ENCODE measurements at regions not wholly inside any gene's neighbourhood (a gene's known extent, or its start where the extent isn't known, plus 50 kb on each side); places are given as distances from the start of the nearest gene placed in this dataset.
"Not testable (repeated sequence)": the region's sequence is repeated elsewhere in the genome, so short reads cannot be mapped to it uniquely, and the experiment has no call there.

DNA sequence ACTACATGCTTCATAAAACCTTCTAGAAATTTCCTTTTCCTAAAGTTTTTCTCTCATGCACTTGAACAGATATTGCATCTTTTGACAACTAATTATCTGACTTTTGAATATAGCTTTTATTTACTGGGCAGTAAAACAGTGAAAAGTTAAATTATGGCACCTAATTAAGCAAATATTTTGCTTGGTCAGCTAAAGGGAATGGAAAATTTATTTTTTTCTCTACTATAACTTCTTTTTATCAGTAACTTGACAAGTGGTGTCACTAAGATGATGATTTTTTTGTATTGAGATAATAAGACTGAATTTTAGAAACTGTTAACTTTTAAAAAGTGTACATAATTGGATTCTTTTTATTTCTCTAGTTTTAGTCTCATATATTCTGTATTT, 351.6 kb downstream of the PIK3C3 start:
- no peaks in the 10 kb centered on the region for H3K4me1 Mint-ChIP-seq
- H3K27ac Mint-ChIP-seq: no peak overlapping the region
- ATAC-seq: no peak
- H3K4me3 Mint-ChIP-seq: no peak overlapping the region
- H3K9me3 Mint-ChIP-seq: no peaks in the 10 kb centered on the region
- no peaks in the 10 kb centered on the region for H3K36me3 Mint-ChIP-seq
- no peak for DNase-seq (ENCODE audit: low spot score in 2 of 2)

DNA sequence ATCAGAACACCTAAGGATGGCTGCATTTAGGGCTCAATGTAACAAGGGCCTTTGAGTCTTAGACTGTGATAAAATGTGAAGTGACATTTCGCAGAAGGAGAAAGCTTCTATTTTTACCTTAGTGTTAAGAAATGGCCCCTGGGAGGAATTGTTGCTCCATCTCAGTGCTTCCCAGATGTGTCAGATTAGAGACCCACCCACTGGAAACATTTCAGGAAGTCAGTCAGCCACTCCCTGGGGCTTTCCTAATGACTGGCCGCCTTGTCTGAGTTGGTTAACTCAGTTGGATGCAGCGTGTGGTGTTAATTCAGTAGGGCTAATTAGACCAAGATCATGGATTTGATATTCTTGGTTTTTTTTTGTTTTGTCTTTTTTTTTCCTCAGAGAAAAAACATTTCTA, 355.9 kb downstream of the PIK3C3 start:
- no peak for DNase-seq (ENCODE audit: low spot score in 2 of 2)
- H3K27ac Mint-ChIP-seq: no peak overlapping the region
- H3K9me3 Mint-ChIP-seq: peaks cover 3% of the 10 kb centered on the region
- H3K36me3 Mint-ChIP-seq: no peaks in the 10 kb centered on the region
- H3K4me1 Mint-ChIP-seq: no peaks in the 10 kb centered on the region
- no peak for ATAC-seq
- H3K4me3 Mint-ChIP-seq: no peak overlapping the region

DNA sequence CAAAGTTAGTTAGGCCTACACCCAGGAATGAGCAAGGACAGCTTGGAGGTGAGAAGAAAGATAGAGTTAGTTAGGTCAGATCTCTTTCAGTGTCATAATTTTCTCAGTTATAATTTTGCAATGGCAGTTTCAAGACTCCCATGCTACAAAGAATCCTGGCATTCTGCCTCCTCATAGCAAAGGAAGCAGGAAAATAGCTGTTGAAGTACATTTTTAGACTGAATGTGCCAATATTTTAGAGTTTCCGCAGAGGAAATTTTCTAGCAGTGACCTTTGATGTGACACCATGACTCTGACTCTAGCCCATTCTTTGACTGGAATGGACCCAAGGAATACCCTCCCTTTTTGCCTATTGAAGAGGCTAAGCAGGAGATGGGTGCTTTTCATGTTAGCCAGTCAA, 371.7 kb downstream of the PIK3C3 start:
- Mint-ChIP-seq H3K36me3 (no peaks in the 10 kb centered on the region), H3K4me3 (no peak overlapping the region), H3K27ac (no peak overlapping the region)

DNA sequence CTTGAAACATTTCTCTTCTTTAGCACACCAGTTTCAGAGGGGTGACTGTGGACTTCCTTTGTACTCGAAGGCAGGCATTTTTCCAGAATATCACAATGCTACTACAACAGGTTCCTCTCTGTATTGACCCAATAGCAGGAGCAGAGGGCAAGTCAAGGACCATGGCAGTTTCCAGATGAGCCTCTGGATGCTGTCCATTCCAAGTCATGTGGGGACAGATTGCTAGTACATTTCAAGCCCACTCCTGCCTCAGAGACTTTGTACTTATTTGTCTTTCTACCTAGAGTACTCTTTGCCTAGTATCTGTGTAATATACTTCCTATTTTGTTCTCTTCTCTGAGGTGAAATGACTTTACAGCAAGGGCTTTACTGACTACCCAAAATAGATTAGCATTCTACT, 373.9 kb downstream of the PIK3C3 start:
- Mint-ChIP-seq H3K36me3 (no peaks in the 10 kb centered on the region), H3K4me3 (no peak overlapping the region), H3K4me1 (no peaks in the 10 kb centered on the region), H3K9me3 (peaks cover 8% of the 10 kb centered on the region), H3K27ac (no peak overlapping the region)
- no peak for ATAC-seq
- no peak for DNase-seq (ENCODE audit: low spot score in 2 of 2)

More for the DNA sequence above, 371.7 kb downstream of the PIK3C3 start:
- DNase-seq (ENCODE audit: low spot score in 2 of 2): no peak
- ATAC-seq: no peak
- Mint-ChIP-seq H3K9me3 (peaks cover 4% of the 10 kb centered on the region), H3K4me1 (no peaks in the 10 kb centered on the region)

DNA sequence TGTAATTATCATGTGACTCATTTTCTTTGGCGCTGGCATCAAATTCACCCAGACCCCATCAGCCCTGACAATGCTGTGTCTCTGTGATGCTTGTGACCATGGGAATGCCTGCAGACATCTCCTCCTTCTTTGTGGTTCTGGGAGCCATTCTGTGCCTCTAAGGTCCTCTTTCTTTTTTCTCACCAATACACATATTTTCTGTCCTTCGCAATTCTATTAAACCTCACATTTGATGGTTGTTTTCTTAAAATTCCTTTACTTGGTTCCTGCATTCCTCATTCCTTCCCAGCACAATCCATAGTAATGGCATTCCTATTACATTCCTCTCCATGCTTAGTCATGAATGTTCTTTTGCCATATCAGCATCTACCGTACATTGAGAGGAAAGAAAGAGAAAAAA, 375.3 kb downstream of the PIK3C3 start:
- no peaks in the 10 kb centered on the region for H3K36me3 Mint-ChIP-seq
- ATAC-seq: no peak
- no peak overlapping the region for H3K4me3 Mint-ChIP-seq
- no peak overlapping the region for H3K27ac Mint-ChIP-seq
- H3K4me1 Mint-ChIP-seq: no peaks in the 10 kb centered on the region
- H3K9me3 Mint-ChIP-seq: peaks cover 8% of the 10 kb centered on the region
- no peak for DNase-seq (ENCODE audit: low spot score in 2 of 2)

DNA sequence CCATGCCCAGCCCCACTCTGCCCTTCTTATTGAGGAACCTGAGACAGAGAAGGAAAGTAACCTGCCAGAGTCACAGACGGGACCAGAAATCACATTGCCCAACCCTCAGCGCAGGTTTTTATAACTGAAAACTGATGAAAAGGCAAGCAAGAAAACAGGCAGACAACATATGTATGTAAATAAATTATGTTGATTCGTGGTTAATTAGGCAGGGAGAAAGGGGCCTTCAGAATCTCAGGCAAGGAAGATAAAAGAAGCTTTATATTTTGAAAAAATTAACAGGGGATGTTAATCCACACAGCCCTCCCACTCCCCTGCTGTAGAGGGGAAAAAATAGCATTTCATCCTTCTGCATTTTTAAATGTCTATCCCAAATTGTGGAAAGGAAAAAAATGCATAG, 378.5 kb downstream of the PIK3C3 start:
- Mint-ChIP-seq H3K4me1 (no peaks in the 10 kb centered on the region), H3K4me3 (no peak overlapping the region), H3K36me3 (no peaks in the 10 kb centered on the region), H3K9me3 (peaks cover 13% of the 10 kb centered on the region), H3K27ac (no peak overlapping the region)
- ATAC-seq (no peak), DNase-seq (ENCODE audit: low spot score in 2 of 2) (no peak)

DNA sequence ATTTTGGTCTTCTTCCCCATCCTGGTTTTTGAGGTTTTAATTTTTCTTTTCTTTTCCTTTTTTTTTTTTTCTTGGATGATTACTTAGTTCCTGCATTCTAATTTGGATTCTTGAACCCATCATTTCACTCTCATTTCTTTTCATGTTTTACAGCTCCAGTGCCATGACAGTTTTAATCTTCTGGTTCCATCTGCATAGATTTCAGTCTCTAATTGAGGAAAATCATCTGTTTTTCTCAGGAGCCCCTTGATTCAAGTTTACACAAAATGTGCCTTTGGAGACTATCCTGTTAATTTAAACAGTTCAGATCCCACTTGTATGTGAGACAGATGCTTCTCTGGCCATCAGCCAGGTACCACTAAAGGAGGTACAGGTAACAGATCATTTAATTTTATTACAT, 379.9 kb downstream of the PIK3C3 start:
- no peaks in the 10 kb centered on the region for H3K4me1 Mint-ChIP-seq
- no peaks in the 10 kb centered on the region for H3K36me3 Mint-ChIP-seq
- H3K9me3 Mint-ChIP-seq: peaks cover 13% of the 10 kb centered on the region
- H3K27ac Mint-ChIP-seq: no peak overlapping the region
- ATAC-seq (no peak), DNase-seq (ENCODE audit: low spot score in 2 of 2) (no peak)
- H3K4me3 Mint-ChIP-seq: no peak overlapping the region

DNA sequence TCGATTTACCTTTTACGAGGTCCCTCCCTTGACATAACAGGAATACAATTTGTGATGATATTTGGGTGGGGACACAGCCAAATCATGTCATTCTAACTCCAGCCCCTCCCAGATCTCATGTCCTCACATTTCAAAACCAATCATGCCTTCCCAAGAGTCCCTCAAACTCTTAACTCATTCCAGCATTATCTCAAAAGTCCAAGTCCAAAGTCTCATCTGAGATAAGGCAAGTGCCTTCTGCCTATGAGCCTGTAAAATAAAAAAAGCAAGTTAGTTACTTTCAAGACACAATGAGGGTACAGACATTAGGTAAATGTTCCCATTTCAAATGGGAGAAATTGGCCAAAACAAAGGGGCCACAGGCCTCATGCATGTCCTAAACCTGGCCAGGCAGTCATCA, 381.1 kb downstream of the PIK3C3 start:
- H3K4me1 Mint-ChIP-seq: no peaks in the 10 kb centered on the region
- H3K4me3 Mint-ChIP-seq: no peak overlapping the region
- H3K36me3 Mint-ChIP-seq: no peaks in the 10 kb centered on the region
- peaks cover 13% of the 10 kb centered on the region for H3K9me3 Mint-ChIP-seq
- no peak overlapping the region for H3K27ac Mint-ChIP-seq
- no peak for ATAC-seq
- DNase-seq (ENCODE audit: low spot score in 2 of 2): no peak

DNA sequence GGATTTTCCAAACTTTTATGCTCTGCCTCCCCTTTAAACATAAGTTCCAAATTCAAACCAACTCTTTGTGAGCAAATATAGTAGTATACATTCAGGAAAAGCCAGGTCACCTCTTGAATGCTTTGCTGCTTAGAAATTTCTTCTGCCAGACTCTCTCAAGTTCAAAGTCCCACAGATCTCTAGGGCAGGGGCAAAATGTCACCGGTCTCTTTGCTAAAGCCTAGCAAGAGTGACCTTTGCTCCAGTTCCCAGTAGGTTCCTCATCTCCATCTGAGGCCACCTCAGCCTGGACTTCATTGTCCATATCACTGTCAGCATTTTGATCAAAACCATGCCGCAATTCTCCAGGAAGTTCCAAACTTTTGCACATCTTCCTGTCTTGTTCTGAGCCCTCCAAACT, 382.3 kb downstream of the PIK3C3 start:
- H3K27ac Mint-ChIP-seq; DNase-seq (ENCODE audit: low spot score in 2 of 2); H3K36me3 Mint-ChIP-seq; ATAC-seq; H3K4me1 Mint-ChIP-seq; H3K4me3 Mint-ChIP-seq: not testable (repeated sequence)
- H3K9me3 Mint-ChIP-seq: peaks cover 13% of the 10 kb centered on the region

DNA sequence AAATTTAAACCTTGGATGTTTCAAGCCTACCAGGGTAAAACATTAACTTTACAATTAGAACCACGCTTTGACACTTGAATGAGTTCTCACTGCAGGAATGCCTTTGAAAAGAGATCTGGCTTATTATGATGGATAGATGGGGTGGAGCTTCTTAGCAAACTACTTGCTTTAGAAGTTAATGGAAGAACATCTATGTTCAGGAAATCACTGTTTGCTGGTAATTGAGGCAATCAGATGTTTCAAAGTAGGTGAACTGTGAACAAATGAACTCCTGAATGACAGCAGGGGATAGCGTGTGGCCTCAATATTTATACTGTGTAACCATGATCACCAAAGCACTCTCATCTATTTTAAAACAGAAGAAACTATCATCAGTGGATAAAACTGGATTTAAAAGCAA, 383.6 kb downstream of the PIK3C3 start:
- DNase-seq (ENCODE audit: low spot score in 2 of 2) (no peak), ATAC-seq (no peak)
- Mint-ChIP-seq H3K4me1 (no peaks in the 10 kb centered on the region), H3K27ac (no peak overlapping the region), H3K36me3 (no peaks in the 10 kb centered on the region), H3K9me3 (peaks cover 9% of the 10 kb centered on the region), H3K4me3 (no peak overlapping the region)

DNA sequence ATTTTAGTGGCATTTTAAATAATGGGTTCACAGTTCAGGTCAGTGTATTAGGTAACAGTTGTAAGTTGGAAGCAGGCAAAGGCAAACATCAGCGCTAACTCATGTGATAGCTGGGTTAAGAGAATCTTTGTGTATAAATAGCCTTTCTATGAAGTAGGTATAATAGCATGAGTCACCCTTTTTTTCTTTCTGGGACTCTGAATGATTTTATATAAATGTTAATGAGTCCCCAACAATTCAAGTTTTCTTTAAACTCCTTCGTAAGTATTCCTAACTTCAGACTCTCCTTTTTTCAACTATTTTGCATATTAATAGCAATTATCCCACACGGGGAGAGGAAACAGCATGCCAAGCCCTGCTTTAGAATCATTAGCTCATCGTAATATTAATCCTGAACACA, 384.3 kb downstream of the PIK3C3 start:
- ATAC-seq: no peak
- no peaks in the 10 kb centered on the region for H3K4me1 Mint-ChIP-seq

DNA sequence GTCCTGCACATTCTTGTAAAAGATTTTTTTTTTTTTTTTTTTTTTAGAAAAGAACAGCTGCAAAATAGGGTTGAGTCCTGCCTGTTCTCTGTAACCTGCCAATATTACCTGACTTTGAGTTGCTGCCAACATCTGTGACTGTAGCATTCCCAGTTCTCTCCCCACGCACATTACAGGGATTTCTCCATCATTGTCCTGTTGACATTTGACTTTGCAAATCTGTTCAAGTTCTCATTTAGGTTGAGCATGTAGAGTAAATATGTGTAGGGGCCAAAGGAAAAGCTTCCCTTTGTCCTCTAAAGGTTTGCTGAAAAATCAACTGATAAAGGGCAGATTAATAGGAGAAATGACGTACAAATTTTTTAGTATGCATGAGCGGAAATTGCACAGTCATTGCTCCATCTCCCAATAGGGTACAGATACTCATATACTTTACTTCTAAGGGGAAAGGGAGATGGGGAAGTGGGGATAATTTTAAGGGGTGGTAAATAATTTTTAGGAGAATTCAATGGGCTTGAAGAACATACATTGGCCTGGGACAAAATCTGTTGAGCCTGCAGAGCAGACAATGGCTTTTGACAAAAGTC, 385.5 kb downstream of the PIK3C3 start:
- H3K4me3 Mint-ChIP-seq: no peak overlapping the region
- H3K36me3 Mint-ChIP-seq: no peaks in the 10 kb centered on the region
- H3K27ac Mint-ChIP-seq: no peak overlapping the region
- no peaks in the 10 kb centered on the region for H3K4me1 Mint-ChIP-seq
- no peak for DNase-seq (ENCODE audit: low spot score in 2 of 2)
- H3K9me3 Mint-ChIP-seq: peaks cover 6% of the 10 kb centered on the region
- no peak for ATAC-seq

More for the DNA sequence above, 384.3 kb downstream of the PIK3C3 start:
- no peak for DNase-seq (ENCODE audit: low spot score in 2 of 2)
- H3K4me3 Mint-ChIP-seq: no peak overlapping the region
- H3K36me3 Mint-ChIP-seq: no peaks in the 10 kb centered on the region
- H3K27ac Mint-ChIP-seq: no peak overlapping the region
- peaks cover 9% of the 10 kb centered on the region for H3K9me3 Mint-ChIP-seq

DNA sequence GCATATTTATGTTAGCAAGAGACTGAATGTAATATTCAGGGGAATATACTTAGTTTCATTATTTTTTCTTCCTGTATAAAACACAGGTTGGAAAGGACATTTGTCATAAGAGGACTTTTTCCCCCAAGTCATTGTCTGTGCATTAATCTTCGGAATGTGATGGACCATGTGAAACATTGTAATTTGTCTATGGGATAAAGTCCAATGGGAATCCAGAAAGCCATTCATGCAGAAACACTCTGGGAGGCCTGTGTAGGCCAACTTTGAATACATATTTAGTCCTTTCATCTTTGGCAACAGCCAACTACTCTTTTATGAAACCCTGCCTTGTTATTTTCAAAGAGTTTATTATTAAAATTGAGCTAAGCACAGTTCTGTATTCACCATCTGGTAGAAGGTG, 386.4 kb downstream of the PIK3C3 start:
- peaks cover 6% of the 10 kb centered on the region for H3K9me3 Mint-ChIP-seq
- DNase-seq (ENCODE audit: low spot score in 2 of 2) (no peak), ATAC-seq (no peak)
- no peaks in the 10 kb centered on the region for H3K36me3 Mint-ChIP-seq
- no peaks in the 10 kb centered on the region for H3K4me1 Mint-ChIP-seq
- H3K4me3 Mint-ChIP-seq: no peak overlapping the region
- H3K27ac Mint-ChIP-seq: no peak overlapping the region

DNA sequence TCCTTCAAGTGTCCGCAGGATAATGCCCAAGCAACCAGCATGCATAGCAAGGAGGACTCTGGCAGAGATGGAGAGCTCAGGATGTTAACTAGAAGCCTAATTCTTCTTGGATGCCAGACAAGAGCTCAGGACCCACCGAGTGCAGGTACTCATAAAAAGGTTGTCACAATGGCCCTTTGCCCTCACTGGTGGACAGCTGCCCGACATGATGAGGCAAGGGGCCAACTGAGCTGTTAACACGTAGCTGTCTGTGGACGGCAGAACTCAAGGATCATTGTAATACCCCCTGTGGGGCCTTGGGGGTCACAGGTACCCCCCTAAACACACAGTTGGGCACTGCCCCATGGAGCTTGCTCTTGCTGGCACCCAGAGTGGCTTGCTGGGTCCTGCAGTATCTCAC, 393.7 kb downstream of the PIK3C3 start:
- Mint-ChIP-seq H3K36me3 (no peaks in the 10 kb centered on the region), H3K27ac (no peak overlapping the region), H3K4me1 (no peaks in the 10 kb centered on the region), H3K4me3 (no peak overlapping the region), H3K9me3 (peaks cover 3% of the 10 kb centered on the region)
- DNase-seq (ENCODE audit: low spot score in 2 of 2) (no peak), ATAC-seq (peak; percentile 16)

DNA sequence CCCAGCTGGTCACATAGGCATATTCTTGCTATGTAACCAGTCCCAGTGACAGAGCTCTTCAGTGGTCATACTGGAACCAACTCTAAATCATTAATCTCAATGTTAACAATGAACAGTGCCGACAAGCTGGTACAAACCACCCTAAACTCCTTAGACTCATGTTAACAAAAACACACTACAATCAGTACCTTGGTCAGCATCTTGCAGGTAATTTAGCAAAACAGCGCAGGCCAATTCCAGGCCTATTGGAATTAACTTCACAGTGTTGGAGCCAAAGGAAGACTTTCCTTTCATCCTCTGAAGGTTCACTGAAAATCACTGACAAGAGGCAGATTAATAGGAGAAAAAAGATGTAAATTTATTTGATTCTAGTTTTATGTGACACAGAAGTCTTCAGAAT, 396.4 kb downstream of the PIK3C3 start:
- ATAC-seq (no peak), DNase-seq (ENCODE audit: low spot score in 2 of 2) (no peak)
- Mint-ChIP-seq H3K4me1 (no peaks in the 10 kb centered on the region), H3K4me3 (no peak overlapping the region), H3K9me3 (no peaks in the 10 kb centered on the region), H3K36me3 (no peaks in the 10 kb centered on the region), H3K27ac (no peak overlapping the region)

DNA sequence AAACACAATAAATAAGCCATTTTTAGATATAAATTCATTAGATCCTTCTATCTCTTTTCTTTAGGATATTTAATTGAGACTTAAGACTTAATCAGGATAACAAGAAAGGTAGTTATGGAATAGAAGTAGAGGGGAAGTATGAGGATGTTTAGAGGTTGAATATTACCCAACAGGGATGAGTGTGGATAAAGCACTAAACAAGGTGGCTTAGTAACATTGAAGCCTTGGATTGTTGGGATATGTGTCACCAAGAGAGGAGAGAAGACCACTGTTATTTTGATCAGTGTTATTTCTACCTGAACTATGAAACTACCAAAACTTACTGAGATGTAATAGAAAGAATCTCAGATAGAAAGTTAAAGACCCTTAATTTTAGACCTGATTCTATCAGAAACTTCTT, 405.7 kb downstream of the PIK3C3 start:
- Mint-ChIP-seq H3K4me3 (no peak overlapping the region), H3K4me1 (no peaks in the 10 kb centered on the region), H3K27ac (no peak overlapping the region), H3K9me3 (peaks cover 7% of the 10 kb centered on the region), H3K36me3 (no peaks in the 10 kb centered on the region)
- no peak for DNase-seq (ENCODE audit: low spot score in 2 of 2)
- no peak for ATAC-seq

Measured in stimulated activated effector memory CD8-positive, alpha-beta T cell treated with anti-CD3 and anti-CD28 coated beads, Interleukin-12 subunit alpha, Interleukin-12 subunit beta, amount 100 ng/mL, for 72 hours (primary cell).